ENCODE measurements at regions not wholly inside any gene's neighbourhood (a gene's known extent, or its start where the extent isn't known, plus 50 kb on each side); places are given as distances from the start of the nearest gene placed in this dataset.

GRCh38 chr3:152159328-152159727 lies 109.4 kb upstream of the MBNL1 start:
- TF ChIP-seq EZH2 (IDR thresholded peaks at IDR 0.05; ENCODE audit: insufficient read depth, poor library complexity, severe bottlenecking), result no peak
- TF ChIP-seq EZH2phosphoT487 (IDR thresholded peaks at IDR 0.05; ENCODE audit: insufficient read depth, low read depth), result no peak

Data from GM23248 (cell line).